Embryonic facial prominence (tissue), 1 donor: ENCODE measurements at regions not wholly inside any gene's neighbourhood (a gene's known extent, or its start where the extent isn't known, plus 50 kb on each side); places are given as distances from the start of the nearest gene placed in this dataset.

Experiments
- DNase-seq: peaks from one replicate; pipeline ENCODE4 v3.0.0-alpha.2; 2016; ENCODE audit errors: extremely low spot score

DNA sequence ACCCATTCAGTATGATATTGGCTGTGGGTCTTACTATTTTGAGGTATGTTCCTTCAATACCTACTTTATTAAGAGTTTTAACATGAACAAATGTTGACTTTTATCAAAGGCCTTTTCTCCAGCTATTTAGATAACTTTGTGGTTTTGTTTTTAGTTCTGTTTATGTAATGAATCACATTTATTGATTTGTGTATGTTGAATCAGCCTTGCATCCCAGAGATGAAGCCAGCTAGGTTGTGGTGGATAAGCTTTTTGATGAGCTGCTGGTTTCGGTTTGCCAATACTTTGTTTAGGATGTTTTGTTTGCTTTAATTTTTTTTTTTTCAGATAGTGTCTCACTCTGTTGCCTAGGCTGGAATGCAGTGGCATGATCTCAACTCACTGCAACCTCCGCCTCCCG lies 609.0 kb upstream of the COX7C start:
- no peak for DNase-seq

GRCh38 chr5:86011937-86012336 lies 605.8 kb upstream of the COX7C start:
- no peak for DNase-seq

DNA sequence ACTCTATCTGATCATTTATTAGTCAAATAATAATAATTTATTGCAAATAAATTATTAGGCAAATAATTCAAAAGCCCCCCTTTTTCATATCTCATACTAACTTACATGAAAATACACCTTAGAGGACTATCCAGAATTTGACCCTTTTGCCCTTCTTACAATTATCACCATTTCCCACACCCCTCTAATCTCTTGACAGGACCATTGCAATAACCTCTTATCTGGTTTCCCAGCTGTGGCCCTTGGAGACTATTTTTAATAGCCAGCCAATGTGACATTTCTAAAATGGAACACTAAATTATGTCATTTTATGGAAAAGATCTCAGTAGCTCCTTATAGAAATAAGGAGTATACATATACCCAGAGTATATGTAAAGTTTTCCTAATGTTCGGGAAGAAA lies 588.4 kb upstream of the COX7C start:
- DNase-seq = no peak

DNA sequence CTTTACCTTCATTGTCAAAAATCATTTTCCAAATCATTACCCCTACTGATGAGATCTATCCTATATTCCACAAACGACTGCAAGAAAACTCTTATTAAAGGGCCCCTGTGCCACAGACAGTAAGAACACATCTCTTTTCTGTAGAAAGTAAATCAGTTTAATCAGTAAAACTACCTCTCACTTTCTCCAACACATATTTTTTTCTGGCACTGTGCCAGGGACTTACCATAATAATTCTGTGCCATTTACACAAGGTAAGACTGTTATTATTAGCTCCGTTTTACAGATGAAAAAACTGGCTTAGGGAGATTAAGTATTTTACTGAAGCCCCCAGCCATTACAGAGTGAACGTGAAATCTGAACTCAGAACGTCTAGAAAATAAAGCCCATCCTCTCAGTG lies 587.0 kb upstream of the COX7C start:
- no peak for DNase-seq

- DNase-seq = no peak
These were observed 579.2 kb upstream of the COX7C start for GRCh38 chr5:86038566-86038965.

GRCh38 chr5:86039351-86039750 lies 578.4 kb upstream of the COX7C start:
- no peak for DNase-seq

GRCh38 chr5:86070719-86071118 lies 547.0 kb upstream of the COX7C start:
- no peak for DNase-seq

DNA sequence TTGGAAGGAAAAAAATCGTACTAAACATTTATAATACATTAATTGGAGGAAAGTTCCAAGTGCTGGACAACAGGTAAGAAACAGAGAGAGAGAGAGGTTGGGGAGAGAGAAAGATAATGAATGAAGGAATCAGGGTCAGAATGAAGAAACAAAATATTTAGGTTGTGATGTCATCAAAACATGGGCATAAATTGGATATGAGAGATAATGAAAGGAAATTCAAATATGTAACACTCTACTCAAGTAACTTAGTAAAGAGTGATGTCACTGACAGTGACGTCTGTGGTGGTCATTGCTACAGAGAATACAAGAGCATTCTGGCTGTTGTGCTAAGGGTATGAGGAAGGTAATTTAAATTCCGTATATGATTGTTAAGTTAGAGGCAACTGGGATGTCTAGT lies 543.4 kb upstream of the COX7C start:
- no peak for DNase-seq

- DNase-seq = no peak
These were observed 542.6 kb upstream of the COX7C start for GRCh38 chr5:86075139-86075538.

DNA sequence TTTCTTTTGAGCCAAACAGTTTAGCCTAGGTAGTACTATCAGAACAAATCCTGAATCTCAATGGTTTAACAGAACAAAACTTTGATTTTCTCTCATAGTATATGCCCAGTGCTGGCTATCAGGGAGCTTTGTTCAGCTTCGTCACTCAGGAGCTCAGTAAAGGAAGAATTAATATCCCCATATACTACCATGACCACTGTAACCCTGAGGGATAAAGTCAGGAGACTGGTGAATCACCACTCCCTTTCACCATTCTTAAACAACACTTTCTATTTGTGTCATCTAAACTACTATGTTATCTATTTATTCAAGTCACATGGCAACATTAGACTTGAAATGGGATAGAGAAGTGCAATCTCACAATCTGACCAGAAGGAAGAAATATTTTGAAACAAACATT lies 522.6 kb upstream of the COX7C start:
- DNase-seq = no peak

GRCh38 chr5:86101966-86102365 lies 515.8 kb upstream of the COX7C start:
- DNase-seq = no peak

- DNase-seq = no peak
These were observed 508.9 kb upstream of the COX7C start for GRCh38 chr5:86108825-86109224.

DNA sequence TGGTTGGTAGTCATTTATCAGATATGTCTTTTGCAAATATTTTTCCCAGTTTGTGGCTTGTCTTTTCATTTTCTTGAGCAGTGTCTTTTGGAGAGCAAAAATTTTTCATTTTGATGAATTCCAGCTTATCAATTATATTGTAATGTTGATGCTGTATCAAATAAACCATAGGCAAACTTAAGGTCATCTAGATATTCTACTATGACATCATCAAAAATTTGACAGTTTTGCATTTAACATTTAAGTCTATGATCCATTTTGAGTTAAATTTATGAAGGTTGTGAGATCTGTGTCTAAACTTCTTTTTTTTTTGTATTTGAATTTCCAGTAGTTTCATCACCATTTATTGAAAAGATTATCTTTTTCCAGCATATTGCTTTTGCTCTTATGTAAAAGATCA lies 505.5 kb upstream of the COX7C start:
- no peak for DNase-seq

DNA sequence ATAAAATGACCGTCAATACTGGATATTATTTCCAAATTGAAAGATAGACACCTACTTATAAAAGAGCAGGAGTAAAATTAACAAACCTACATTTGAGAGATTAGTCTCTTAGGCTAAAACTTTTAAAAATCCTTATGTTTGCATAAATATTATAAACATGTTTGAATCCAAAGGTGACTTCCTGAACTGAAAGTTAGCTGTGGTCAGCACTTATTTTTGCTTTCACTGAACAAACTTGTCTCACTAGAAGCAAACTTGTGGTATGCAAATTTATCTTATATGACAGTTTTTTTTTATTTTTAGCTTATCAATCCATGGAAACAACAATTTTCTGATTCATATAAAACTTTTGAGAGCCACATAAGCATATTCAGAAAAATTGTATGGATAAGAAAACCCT lies 502.6 kb upstream of the COX7C start:
- DNase-seq = no peak

DNA sequence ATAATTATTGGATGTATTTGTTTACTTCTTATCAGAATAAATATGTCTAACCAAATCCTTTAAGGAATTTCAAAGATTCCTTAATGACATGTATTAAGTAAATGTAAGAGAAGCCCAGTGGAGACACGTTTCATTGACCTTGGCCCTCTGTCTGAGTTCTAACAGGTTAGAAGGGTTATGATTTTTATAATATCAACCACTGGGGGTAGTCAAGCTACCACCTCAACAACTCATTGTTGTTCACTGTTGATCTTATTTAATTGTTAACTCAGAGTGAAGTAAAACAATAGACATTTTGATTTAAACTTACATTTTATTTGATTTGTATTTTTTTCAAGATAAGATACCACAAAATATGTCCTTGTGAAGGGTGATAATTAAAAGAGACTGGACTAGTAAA lies 499.2 kb upstream of the COX7C start:
- DNase-seq = no peak

- DNase-seq = no peak
These were observed 493.4 kb upstream of the COX7C start for GRCh38 chr5:86124333-86124732.

DNA sequence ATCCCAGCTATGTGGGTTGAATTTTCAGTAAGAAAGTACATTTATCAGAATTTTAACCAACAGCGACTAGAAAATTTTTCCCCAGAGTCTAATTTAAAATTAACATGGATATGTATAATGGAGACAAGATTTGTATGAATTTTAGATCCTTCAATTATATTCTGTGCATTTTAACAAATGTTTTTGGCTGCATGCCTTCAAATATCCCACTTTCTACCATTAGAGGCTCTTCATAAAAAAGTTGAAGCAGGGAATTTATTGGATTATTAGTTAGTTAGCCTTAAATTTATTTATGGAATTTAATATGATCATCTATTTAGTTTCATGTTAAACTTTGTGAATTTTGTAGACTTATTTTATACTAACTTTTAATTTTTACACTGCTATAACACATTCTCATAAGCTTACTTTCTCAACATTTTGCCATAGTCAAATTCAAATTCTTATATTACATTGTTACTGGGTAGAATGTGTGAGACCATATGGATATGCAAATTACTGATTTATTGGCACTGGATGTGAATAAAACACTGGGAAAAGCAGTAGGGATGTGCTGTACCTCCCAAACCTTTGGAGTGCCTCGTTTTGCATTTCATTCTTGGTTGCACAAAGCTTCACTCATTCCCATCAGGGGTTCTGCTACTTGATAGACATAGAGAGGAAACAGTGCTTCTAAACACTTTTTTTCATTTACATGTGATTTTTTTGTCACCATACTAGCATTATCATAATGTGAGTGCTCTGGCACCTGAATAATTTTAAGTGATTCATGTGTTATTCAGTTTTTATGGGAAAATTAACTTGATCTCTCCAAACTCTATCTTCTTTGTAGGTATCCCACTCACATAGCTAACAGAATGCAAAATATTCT lies 491.8 kb upstream of the COX7C start:
- DNase-seq = no peak

DNA sequence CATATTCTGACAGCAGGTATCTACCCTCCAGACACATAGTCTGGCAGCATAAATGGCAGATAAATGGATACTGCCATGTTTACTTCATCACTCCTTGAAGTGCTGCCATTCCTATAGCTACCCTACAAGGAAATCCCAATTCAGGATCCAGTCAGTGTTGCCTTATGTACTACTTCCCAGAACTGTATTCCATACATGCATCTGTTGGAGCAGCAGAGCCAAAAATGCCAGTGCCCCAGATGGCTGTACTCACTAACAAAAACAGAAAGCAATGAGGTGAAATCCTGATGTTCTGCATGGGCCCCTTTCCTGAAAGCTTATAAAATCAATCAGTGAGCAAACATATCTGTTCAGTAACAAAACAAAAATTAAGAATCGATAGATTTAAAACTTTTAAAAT lies 490.0 kb upstream of the COX7C start:
- no peak for DNase-seq

DNA sequence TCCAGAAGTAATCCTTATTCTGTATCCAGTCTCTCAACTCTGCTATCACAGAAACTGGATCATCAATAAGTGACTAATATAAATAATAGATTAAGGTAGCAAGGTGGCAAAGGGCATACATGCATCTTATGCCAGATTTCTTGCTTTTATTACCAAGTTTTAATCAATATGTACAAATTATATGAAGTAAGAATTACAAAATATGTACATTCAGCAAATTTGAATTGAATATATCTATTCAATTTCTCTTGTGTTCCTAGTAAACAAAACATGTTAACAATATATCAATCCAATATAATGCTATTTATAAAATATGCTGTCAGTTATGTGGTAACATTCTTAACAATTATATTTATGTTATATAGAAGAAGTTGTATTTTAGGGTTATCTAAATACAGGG lies 488.7 kb upstream of the COX7C start:
- no peak for DNase-seq

DNA sequence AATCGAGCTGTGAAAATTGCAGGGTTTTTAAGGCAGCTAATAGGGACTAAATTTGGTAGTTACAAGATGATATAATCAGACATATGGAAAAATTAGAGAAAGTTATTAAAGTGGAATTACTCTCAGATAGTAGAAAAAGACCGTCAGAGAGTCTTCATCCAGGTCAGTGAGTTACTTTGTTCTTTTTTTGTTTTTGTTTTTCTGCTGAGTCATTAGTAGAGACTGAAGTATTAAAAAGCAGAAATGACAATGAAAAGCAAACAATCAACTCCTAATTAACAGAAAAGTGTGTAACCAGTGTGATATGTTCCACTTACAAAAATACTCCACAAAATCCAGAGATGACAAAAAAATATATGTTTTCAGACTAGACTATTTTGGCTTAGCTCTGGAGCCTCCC lies 480.4 kb upstream of the COX7C start:
- no peak for DNase-seq

GRCh38 chr5:86143837-86144236 lies 473.9 kb upstream of the COX7C start:
- DNase-seq = no peak

- DNase-seq = no peak
These were observed 464.7 kb upstream of the COX7C start for GRCh38 chr5:86152988-86153560.

DNA sequence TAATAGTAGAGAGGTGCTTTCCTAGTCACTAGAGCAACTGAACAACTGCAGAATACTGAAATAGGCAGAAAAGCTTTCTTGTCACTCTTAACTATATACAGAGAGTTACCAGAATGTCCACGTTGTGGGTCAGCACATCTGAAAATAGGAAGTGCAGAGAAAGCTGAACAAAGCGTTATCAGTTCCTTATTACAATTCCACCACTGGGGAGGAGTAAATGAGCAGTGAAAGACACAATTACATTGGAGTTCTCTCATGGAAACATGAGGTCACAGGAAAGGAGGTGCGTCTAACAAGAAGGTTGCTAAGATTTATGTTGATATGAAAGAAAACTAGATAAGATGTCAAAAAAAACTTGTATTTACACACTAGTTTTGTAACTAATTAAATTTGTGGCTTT lies 461.9 kb upstream of the COX7C start:
- no peak for DNase-seq

GRCh38 chr5:86170194-86170593 lies 447.5 kb upstream of the COX7C start:
- no peak for DNase-seq
